ENCODE measurements at regions not wholly inside any gene's neighbourhood (a gene's known extent, or its start where the extent isn't known, plus 50 kb on each side); places are given as distances from the start of the nearest gene placed in this dataset.

DNA sequence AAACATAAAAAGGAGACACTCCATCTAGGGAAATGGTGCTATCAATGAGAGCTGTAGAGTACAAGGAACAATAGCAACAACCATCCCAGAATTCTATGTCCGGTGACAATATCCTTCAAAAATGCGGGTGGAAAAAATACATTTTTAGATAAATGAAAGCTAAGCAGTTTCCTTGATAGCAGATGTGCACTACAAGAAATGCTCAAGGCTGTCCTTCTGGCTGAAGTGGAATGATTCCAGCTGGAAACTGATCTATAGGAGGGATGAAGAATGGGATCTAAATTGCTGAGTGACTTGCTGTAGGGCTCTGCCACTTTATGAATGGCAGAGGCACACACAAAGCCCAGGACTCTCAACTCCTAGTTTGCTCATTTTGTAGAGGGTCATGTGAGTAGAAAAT, 763.1 kb downstream of the C6orf118 start:
- TF ChIP-seq, protein P1, sequence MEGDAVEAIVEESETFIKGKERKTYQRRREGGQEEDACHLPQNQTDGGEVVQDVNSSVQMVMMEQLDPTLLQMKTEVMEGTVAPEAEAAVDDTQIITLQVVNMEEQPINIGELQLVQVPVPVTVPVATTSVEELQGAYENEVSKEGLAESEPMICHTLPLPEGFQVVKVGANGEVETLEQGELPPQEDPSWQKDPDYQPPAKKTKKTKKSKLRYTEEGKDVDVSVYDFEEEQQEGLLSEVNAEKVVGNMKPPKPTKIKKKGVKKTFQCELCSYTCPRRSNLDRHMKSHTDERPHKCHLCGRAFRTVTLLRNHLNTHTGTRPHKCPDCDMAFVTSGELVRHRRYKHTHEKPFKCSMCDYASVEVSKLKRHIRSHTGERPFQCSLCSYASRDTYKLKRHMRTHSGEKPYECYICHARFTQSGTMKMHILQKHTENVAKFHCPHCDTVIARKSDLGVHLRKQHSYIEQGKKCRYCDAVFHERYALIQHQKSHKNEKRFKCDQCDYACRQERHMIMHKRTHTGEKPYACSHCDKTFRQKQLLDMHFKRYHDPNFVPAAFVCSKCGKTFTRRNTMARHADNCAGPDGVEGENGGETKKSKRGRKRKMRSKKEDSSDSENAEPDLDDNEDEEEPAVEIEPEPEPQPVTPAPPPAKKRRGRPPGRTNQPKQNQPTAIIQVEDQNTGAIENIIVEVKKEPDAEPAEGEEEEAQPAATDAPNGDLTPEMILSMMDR (IDR thresholded peaks at IDR 0.05): no peak
- TF ChIP-seq POLR2A (IDR thresholded peaks at IDR 0.05): no peak
